NCI-H2029 (cell line): ENCODE measurements at regions not wholly inside any gene's neighbourhood (a gene's known extent, or its start where the extent isn't known, plus 50 kb on each side); places are given as distances from the start of the nearest gene placed in this dataset.
"Not testable (repeated sequence)": the region's sequence is repeated elsewhere in the genome, so short reads cannot be mapped to it uniquely, and the experiment has no call there.

Experiments
- DNase-seq: peaks from one replicate; lab custom pipeline; 2025; lab: John Stamatoyannopoulos, UW

DNA sequence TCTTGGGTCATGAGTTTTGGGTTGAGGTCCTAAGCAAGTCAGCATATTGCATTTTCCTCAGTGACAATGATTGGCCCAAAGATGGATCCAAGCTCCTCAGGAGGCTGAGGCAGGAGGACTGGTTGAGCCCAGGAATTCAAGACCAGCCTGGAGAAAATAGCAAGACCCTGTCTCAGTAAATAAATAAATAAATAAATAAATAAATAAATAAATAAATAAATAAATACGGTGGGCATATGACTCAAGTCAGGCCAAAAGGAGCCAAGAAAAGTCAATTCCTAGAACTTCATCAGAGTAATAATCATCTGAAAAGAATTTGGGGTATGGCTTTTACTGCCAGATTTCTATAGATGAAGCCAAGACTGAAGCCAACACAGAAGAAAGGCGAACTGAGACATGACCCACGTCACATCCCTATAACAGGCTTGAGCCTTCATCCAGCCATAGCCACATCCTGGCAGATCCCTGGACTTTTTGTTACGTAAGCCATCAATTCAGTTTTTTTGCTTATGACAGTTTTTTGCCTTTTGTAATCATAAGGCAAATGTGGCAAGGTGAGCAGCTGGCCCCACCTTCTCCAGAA is 88.5 kb upstream of the NFASC start:
- DNase-seq: no peak

DNA sequence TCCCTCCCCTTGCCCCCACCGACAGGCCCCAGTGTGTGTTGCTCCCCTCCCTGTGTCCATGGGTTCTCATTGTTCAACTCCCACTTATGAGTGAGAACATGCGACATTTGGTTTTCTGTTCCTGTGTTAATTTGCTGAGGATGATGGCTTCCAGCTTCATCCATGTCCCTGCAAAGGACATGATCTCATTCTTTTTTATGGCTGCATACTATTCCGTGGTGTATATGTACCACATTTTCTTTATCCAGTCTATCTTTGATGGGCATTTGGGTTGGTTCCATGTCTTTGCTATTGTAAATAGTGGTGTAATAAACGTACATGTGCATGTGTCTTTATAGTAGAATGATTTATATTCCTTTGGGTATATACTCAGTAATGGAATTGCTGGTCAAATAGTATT is 85.6 kb upstream of the NFASC start:
- not testable (repeated sequence) for DNase-seq

DNA sequence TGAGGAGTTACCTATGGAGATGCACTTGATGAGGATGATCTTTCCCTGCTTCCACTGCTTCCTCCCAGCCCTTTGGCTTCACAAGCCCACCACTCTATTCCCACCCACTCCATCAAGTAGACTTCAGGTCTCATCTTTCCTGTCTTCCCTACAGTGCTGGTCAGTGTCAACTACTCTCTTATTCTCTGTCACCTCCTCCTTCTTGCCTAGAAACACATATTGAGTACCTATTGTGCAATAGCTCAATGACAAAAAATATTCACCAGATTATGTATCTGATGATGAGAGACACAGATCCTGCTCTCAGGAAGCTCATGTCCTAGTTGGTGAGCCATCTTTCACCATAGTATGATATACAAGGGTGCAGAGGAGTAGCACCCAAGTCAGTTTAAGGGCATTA is 82.2 kb upstream of the NFASC start:
- no peak for DNase-seq

DNA sequence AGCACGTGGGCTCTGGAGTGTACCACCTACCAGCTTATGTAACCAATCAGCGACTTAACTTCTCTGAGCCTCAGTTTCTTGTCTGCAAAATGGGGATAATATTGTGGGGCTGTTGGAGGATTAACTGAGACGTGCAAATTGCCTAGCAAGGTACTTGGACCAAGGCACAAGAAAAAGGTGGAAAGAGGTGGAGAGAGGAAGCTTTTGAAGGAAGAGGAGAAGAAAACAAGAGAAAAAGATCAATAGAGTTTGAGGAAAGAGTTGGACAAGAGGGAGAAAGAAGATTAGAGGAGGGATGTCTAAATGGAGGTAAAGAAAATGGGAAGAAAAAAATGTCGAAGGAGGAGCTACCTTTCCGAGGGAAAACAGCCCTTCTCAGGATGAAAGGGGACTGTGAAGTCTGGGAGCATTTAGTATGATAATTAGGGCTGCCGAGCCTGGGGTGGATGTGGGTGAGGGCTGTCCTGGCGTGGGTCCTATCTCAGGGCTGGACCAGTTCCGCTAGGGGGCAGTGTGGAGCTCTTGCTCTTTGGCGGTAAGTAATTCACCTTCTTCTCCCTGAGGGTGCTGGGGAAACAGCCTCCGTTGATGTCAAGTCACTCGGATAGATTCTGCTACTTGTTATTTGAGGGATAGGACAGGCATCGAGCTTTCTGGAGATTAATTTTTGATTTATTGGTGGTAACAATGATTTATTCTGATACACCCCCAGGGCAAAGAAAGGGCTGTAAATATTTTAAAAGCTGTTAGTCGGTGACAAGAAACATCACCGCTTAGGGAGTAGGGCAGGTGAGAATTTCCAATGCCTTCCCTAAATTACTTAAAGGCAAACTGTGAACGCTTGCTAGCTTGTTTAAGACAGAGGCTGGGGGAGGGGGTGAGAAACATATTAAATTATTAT is 79.0 kb upstream of the NFASC start:
- DNase-seq: peak; percentile 39

DNA sequence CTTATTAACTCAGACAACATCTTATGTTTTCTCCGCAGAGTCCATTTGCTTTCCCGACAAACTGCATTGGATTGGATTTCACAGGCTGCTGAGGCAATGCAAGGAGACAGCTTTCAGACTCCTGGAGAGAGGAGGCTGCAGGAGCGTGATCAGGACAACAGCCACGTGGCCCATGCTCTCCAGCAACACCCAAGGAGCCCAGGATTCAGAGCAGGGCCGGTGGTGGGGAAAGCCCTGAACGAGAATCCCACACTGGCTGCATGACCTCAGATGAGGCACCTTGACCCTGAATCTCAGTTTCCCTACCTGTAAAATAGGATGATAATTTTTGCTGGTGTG is 78.3 kb upstream of the NFASC start:
- DNase-seq: no peak

DNA sequence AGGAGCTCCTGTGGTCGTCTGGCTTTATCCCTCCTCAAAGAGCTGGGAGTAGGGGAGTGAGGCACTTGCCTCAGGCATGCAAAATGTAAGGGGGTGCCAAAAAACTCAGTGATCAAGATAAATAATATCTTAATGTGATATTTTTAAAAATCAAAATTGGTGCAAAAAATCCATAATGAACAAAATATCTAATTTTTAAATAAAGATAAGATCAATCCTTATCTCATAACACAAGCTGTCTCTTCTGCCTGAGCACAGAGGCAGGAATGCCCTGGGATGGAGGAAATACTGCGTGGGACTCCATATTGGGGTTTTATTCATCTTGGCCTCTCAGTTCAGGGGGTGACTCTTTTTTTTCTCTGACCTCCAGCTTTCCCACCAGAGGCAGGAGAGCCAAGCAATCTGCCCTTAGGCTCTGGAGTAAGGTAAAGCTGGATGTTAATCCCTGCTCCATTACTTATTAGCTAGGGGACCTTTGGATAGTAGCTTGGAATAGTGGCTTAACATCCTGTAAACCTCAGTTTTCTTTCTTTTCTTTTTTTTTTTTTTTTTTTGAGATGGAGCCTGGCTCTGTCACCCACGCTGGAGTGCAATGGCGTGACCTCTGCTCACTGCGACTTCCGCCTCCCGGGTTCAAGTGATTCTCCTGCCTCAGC is 77.3 kb upstream of the NFASC start:
- DNase-seq: no peak

DNA sequence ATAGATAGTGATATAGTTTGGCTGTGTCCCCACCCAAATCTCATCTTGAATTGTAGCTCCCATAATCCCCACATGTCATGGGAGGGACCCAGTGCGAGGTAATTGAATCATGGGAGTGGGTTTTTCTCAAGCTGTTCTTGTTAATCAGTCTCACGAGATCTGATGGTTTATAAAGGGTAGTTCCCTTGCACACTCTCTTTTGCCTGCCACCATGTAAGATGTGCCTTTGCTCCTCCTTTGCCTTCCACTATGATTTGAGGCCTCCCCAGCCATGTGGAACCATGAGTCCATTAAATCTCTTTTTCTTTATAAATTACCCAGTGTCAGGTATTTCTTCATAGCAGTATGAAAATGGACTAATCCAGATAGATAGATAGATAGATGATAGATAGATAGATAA is 73.8 kb upstream of the NFASC start:
- not testable (repeated sequence) for DNase-seq

DNA sequence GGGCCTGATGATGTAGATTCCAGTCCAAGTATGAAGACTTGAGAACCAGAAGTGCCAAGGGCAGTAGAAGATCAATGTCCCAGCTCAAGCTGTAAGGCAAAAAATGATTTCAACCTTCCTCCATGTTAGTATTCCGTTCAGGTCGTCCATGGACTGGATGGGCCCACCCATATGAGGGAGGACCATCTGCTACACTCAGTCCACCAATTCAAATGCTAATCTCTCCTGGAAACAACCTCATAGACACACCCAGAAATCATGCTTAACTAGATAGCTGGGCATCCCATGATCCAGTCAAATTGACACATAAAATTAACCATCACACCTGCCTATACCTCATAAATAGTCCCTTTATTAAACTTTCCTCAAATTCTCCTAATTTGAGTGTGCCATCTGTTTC is 73.3 kb upstream of the NFASC start:
- no peak for DNase-seq

DNA sequence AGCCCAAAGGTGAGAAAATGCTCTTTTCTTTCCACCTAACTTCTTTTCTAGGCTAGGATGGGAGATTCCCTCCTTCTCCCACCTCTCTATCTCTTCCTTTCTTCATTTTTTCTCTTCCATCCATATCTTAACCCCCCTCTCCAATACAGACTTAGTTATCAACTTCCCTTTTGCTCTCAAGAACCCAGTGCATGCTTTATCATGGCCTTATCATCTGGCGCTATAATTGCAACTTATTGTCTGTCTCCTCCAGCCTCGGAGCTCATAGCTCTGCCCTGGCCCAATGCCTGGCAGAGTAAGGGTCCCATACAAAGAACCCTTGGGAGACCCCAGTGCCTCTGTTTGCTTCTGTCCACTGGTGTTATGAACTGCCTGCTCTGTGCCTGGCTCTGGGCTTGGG is 71.0 kb upstream of the NFASC start:
- DNase-seq: no peak

DNA sequence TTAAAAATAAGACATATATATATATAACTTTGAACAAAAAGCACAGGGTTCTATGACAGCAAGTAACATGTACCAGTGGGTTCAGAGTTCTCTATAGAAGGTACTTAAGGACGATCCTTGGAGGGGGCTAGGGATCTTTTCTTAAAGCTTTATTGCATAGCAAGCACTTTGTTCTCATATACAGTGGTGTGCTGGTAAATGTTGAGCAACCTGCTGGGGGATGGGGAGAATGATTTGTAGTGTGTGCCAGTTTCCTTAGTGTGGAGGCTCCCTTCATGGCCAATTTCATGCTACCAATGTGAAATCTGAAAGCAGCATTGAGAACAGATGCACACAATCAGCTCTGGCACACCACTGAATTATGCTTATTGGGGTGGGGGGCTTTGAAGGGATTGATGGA is 69.5 kb upstream of the NFASC start:
- no peak for DNase-seq

DNA sequence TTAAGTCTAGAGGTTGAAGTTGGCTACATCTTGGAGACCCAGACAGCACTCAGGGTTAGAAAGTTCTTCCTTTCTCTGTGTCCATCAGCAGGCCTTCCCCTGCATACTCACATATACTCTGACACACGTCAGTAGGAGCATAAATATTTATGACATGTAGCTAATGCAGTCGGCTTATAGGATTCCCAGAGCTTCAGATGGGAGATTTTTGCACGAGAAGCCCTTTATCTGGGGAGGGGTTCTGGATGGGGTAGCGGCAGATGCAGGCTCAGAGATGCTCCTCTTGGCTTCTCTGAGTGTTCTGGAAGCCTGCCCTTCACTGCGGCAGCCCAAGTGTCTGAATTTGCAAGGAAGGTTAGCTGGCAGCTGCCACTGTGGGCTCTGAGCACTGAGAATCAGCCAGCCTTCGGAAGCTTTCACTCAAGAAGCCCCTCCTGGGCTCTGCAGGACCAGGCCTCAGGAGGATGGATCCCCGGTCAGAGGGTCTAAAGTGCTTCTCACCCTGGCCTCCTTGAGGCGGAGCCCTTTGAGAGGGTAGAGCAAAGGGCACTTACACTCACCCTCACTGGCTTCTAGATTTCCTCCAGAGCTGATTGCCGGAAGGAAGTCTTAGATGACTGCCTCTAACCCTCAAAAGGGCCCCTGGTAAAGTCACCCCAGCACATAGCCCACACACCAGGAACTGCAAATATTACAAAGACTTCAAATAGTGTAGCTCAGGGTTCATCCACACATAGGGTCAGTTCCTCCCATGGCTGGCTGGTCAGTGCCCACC is 68.1 kb upstream of the NFASC start:
- no peak for DNase-seq

DNA sequence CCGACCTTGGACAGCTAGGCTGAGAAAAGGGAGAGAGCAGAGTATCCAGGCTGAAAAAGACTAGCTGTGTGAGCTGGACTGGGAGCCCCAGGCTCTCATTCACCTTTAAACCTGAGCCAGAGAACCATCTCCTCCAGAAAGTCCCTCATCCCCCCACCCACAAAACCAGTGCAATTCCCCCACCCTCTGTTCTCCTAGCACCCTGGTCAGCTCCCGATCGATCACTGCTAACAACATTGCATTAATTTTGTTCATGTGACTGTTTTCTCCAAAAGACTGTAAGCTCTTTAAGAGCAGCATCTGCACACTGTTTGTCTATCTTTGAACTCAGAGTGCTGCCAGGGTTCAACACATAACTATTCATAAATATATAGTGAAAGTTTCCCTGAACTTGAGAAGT is 67.1 kb upstream of the NFASC start:
- DNase-seq: no peak

DNA sequence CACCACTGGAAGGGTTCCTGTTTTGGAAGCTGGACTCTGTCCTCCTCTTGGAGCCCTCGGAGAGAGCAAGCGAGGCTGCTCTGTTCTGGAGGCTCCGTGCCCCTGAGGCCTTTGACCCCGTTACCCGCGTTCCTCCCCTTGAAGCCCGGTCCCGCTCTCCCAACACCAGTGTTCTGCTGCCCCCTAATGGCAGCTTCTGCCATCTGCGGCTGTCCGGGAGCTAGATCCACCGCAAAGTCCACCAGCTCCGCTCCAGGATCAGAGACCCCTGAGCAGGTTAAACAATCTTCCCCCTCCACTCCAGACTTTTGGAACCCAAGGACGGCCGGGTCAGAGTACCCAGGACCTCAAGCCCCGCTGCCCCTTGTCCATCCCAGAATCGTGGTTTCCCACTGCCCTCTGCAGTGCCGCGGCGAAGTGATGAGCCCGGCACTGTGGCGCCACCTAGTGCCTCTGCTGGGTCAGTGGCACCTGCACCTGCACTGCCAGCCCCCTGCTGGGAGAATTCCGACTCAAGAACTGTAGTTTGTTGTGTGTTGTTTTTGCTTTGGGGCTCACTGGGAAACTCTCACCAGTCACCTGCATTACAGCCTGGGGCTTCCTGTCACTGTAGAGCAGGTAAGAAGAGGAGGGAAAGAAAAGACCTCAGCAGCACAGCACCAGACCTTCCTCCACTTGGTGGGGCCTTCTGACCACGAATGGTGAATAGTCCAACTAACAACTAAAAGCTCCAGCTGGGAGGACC is 63.5 kb upstream of the NFASC start:
- peak; percentile 48 for DNase-seq

DNA sequence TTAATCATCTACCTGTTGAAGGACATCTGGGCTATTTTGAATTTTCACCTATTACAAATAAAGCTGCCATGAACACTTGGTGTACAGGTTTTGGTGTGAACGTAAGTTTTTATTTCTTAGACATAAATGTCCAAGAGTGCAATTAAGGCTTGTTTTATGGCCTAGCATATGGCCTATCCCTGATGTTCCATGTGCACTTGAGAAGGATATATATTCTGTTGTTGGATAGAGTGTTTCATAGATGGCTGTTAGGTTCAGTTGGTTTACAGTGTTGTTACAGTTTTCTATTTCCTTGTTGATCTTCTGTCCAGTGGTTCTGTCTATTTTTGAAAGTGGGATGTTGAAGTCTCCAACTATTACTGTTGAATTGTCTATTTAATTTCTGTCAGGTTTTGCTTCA is 61.2 kb upstream of the NFASC start:
- DNase-seq: no peak

DNA sequence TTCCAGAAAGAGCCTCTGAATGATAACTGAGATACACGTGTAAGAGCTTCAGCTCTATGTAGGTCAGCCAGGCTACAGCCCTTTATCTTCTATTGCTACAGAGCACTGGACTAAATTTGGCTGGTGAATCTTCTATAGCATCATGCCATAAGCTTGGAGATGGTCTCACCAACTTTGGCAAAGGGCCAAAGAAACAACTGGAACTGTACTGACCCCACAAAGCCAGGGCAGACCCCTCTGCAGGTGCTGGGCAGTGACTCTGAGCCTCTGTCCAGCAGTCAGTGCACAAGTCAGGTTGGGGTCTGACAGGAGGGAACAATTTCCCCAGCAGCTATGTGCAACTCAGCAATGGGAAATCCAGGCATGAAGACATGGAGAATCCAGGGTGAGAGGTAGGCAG is 57.8 kb upstream of the NFASC start:
- no peak for DNase-seq

DNA sequence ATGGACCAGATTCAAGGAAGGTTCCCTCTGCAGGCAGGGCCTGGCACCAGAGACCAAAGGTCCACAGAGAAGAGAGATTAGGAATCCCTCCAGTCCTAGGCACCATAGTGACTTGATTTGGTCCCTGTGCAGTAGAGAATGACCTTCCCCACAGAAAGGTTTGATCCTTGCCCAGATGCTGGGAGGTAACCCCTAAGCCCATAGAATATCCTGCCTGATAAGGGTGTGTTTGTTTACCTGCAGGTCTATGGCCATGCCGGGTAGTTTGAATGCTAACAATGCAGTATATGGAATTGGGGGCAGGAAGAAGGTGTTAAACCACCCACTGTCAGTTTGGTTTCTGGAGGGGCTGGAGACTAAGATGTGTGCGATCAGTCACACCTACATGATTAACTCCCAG is 57.1 kb upstream of the NFASC start:
- no peak for DNase-seq

DNA sequence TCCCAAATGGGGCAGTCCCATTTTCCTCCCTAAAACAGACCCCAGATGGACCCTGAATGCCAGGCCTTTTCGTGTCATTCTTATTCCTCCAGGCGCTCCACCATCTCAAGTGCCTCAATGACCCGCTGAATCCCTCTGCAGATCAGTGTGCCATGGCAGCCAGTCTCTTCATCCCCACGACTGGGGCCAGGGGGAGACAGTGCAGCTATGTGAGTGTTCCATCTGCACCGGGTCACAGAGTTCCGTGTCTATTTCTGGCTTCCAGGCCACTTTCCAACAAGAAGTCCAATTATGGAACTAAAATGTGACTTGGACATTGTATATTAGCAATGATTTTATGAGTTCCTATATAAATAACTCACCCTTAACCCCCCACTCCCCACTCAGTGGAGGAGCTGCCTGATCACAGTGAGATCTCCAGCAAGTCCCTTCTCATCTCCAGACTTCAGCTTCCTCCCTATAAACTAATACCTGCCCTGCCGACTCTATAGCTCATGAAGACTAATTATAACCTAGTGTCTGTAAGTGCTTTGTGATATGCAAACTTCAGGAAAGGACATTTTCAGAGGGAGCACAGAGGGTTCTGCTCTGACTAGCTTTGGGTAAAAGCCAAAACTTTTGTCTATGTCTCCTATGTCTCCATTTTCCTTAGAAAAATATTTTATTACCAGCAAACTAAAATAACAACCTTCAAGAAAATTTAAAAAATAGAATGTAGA is 56.3 kb upstream of the NFASC start:
- DNase-seq: no peak

DNA sequence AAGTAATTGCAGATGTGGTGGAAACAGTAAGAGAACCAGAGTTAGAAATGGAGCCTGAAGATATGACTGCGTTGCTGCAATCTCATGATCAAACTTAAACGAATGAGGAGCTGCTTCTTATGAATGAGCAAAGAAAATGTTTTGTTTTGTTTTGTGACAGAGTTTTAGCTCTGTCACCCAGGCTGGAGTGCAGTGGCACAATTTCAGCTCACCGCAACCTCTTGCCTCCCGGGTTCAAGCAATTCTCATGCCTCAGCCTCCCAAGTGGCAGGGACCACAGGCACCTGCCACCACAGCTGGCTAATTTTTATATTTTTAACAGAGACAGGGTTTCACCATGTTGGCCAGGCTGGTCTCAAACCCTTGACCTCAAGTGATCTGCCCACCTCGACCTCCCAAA is 53.3 kb upstream of the NFASC start:
- no peak for DNase-seq

DNA sequence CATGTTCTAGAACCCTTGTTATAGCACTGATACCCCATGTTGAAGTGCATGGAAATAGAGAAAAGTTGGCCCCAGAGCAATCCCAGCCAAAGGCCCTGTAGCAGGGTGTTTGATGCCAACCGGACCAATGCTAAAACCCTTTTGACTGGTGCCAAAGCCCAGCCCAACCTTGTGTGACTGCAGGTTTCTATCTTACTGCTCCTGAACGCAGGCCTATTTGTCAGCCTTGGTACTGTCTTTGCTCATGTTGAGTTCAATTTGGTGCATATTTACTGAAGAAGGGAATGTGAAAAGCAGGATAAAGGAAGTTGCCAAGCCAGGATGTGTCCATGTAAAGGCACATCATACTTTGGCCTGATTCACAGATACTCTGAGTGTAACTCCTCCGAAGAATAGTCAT is 51.7 kb upstream of the NFASC start:
- no peak for DNase-seq

DNA sequence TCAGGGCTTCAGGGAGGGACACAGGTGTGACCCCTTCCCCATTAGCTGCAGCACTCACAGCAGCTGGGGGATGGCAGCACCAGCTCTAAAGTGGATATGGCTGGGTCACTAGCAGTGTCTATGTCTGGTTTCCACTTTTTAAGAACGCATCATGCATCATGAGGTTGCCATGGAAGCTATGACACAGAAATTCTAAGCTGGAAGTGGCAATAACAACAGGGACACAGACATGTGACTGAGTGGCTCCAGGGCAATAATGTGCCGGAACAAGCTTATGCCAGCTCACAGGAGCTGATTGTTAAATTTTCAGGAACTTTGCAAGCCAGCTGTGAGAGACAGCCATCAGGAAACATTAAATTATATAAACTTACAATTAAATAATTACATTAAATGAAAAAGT is 51.2 kb upstream of the NFASC start:
- DNase-seq: no peak
